ENCODE measurements at regions not wholly inside any gene's neighbourhood (a gene's known extent, or its start where the extent isn't known, plus 50 kb on each side); places are given as distances from the start of the nearest gene placed in this dataset.

- no peak overlapping the region for H4K5ac ChIP-seq (ENCODE audit: insufficient read length, low read depth, low read length)
- no peak overlapping the region for H2BK12ac ChIP-seq (ENCODE audit: insufficient read length, low read depth, low read length)
- no peak overlapping the region for H2AFZ ChIP-seq (ENCODE audit: low read length)
- no peaks in the 10 kb centered on the region for H3K9me3 ChIP-seq (ENCODE audit: control insufficient read depth, low read depth, low read length)
- Mint-ChIP-seq H3K27me3 (ENCODE audit: low read depth) (no peaks in the 10 kb centered on the region), H3K36me3 (ENCODE audit: insufficient read depth in 1 of 3, low read depth in 3 of 3) (no peaks in the 10 kb centered on the region), H3K9me3 (no peaks in the 10 kb centered on the region), H3K4me1 (no peaks in the 10 kb centered on the region), H3K4me3 (no peak overlapping the region), H3K27ac (no peak overlapping the region)
- no peak overlapping the region for H3K4ac ChIP-seq (ENCODE audit: low read depth, low read length)
- H4K20me1 ChIP-seq (ENCODE audit: control insufficient read depth, insufficient read depth, insufficient read length) = no peaks in the 10 kb centered on the region
- H4K91ac ChIP-seq (ENCODE audit: insufficient read length, low read depth, low read length) = no peak overlapping the region
- no peak overlapping the region for H3K23ac ChIP-seq (ENCODE audit: insufficient read length, low read depth, low read length)
- no peak overlapping the region for H3K56ac ChIP-seq (ENCODE audit: insufficient read length, low read depth, low read length)
- no peaks in the 10 kb centered on the region for H3K79me1 ChIP-seq (ENCODE audit: insufficient read depth, low read depth, low read length, poor library complexity, severe bottlenecking)
- no peak overlapping the region for H3K18ac ChIP-seq (ENCODE audit: insufficient read length, low read depth, low read length)
- no peaks in the 10 kb centered on the region for H3K4me1 ChIP-seq (ENCODE audit: insufficient read depth, low read length)
- no peaks in the 10 kb centered on the region for H3K79me2 ChIP-seq (ENCODE audit: insufficient read depth, low read length)
- no peaks in the 10 kb centered on the region for H3K23me2 ChIP-seq (ENCODE audit: insufficient read length, low read depth, low read length, poor library complexity, severe bottlenecking)
- H3K27ac ChIP-seq (ENCODE audit: insufficient read length, low read depth, low read length) = no peak overlapping the region
- no peak overlapping the region for H2BK20ac ChIP-seq (ENCODE audit: low read depth, low read length, poor library complexity, severe bottlenecking)
- no peak overlapping the region for H2AK5ac ChIP-seq (ENCODE audit: insufficient read length, low read length)
- H2BK5ac ChIP-seq (ENCODE audit: insufficient read length, low read length) = no peak overlapping the region
- H3K27me3 ChIP-seq (ENCODE audit: insufficient read depth, low read length) = no peaks in the 10 kb centered on the region
- no peak overlapping the region for H2BK120ac ChIP-seq (ENCODE audit: low read depth, low read length, poor library complexity, severe bottlenecking)
- no peak overlapping the region for H4K8ac ChIP-seq (replicated peaks; ENCODE audit: insufficient read length, low read depth, low read length)
- H3K9ac ChIP-seq (ENCODE audit: extremely low read depth, insufficient read length, low read length) = no peak overlapping the region
- DNase-seq = no peak
- TF ChIP-seq CTCF (conservative IDR thresholded peaks at IDR 0.05) = no peak
- no peak overlapping the region for H3T11ph ChIP-seq (ENCODE audit: low read length)
- H2BK15ac ChIP-seq (ENCODE audit: low read depth, low read length) = no peak overlapping the region
- H3K14ac ChIP-seq (ENCODE audit: insufficient read depth, low read length) = no peak overlapping the region
- no peak overlapping the region for H3K4me2 ChIP-seq (ENCODE audit: insufficient read depth, insufficient read length, low read length)
Measured at GRCh38 chr4:89469516-89469915, 161.9 kb upstream of the GPRIN3 start.

All from H9 (cell line).